ENCODE measurements at regions not wholly inside any gene's neighbourhood (a gene's known extent, or its start where the extent isn't known, plus 50 kb on each side); places are given as distances from the start of the nearest gene placed in this dataset.

GRCh38 chr7:124387056-124387455, 354.2 kb upstream of the TMEM229A start:
- no peak for DNase-seq (ENCODE audit: extremely low read depth in 1 of 4, low spot score in 3 of 4)
- Histone ChIP-seq H3K9me1 (ENCODE audit: control insufficient read depth, insufficient read depth, low read length) (no peaks in the 10 kb centered on the region), H3K27ac (ENCODE audit: extremely low read depth, low read depth, low read length) (no peak overlapping the region), H3K9ac (ENCODE audit: insufficient read depth in 1 of 2, low read depth in 2 of 2, low read length in 2 of 2) (no peak overlapping the region), H3K4me2 (ENCODE audit: insufficient read depth, low read length) (no peak overlapping the region), H2AFZ (ENCODE audit: low read depth, low read length) (no peak overlapping the region), H3K36me3 (ENCODE audit: control insufficient read depth, insufficient read depth, low read length) (no peaks in the 10 kb centered on the region), H3K79me2 (ENCODE audit: control insufficient read depth, insufficient read depth, low read length) (no peaks in the 10 kb centered on the region), H3K4me1 (replicated peaks in 1 of 2; ENCODE audit: control insufficient read depth in 2 of 2, insufficient read depth in 2 of 2, low read length in 2 of 2) (no peaks in the 10 kb centered on the region), H3K9me3 (replicated peaks; ENCODE audit: control insufficient read depth, insufficient read depth, low read depth, low read length) (no peaks in the 10 kb centered on the region), H4K20me1 (replicated peaks; ENCODE audit: control insufficient read depth, insufficient read depth, low read length) (no peaks in the 10 kb centered on the region), H3K27me3 (ENCODE audit: control insufficient read depth in 2 of 2, insufficient read depth in 2 of 2, low read length in 2 of 2) (no peaks in the 10 kb centered on the region), H3K4me3 (no peak overlapping the region)
- in situ Hi-C loops (cut with MboI) (no loop called here), intact Hi-C loops (cut with micrococcal nuclease) (no loop called here)
- BruUV-seq (replicated peaks) = no TSS peak
- 3% methylated on average over 4 of the region's 4 CpGs for WGBS (ENCODE audit: insufficient coverage, low coverage, missing lambda C conversion rate)
- ATAC-seq = no peak
- FAIRE-seq = no peak
- ChIA-PET CTCF (ENCODE audit: low intra/inter-chr PET ratio) (interaction anchor here (0.6 kb wide), 1 partner anchor 17 kb away, joined by 3 read pairs; no protein-coding TSS in a partner anchor), POLR2A (no interaction called here)
- TF ChIP-seq CBX8 (IDR thresholded peaks at IDR 0.05; ENCODE audit: borderline replicate concordance, extremely low read depth, low read depth, low read length, poor library complexity, severe bottlenecking) = no peak
- no peak for TF ChIP-seq FOXJ3 (CRISPR knock-in tag; IDR thresholded peaks at IDR 0.05)
- no peak for TF ChIP-seq HDAC6 (IDR thresholded peaks at IDR 0.05; ENCODE audit: low read depth, low read length)
- no peak for TF ChIP-seq TSC22D4 (tag; IDR thresholded peaks at IDR 0.05)
- no peak for TF ChIP-seq NR2C1 (IDR thresholded peaks at IDR 0.05)
- TF ChIP-seq NR2C1 (tag; IDR thresholded peaks at IDR 0.05) = no peak
- TF ChIP-seq ZNF407 (IDR thresholded peaks at IDR 0.05; ENCODE audit: low read depth) = no peak
- no peak for TF ChIP-seq CBX5 (IDR thresholded peaks at IDR 0.05; ENCODE audit: borderline replicate concordance, low read depth)
- no peak for TF ChIP-seq ZNF354B (CRISPR knock-in tag; IDR thresholded peaks at IDR 0.05)
- no peak for TF ChIP-seq RB1 (IDR thresholded peaks at IDR 0.05; ENCODE audit: low read depth)

Measured in K562 (cell line).